ENCODE measurements at regions not wholly inside any gene's neighbourhood (a gene's known extent, or its start where the extent isn't known, plus 50 kb on each side); places are given as distances from the start of the nearest gene placed in this dataset.

DNA sequence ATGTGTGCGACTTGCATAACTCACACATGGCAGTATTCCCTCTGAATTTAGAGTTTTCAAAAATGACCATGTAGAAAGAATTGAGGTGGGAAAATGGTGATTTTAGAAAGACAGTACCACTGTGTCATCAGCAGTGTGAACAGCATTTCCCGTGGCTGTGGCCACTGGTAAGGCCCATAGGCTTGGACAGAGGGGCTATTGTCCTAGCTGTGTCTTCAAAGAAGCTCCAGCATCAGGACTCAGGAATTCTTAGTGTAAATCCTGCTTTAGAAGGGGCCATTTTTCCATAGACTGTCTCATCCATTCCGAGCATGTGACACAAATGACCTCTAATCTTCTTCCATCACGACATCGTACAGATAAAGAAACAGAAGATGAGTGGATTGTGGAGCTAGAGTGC is 119.3 kb upstream of the BACE2 start:
- DNase-seq: no peak

DNA sequence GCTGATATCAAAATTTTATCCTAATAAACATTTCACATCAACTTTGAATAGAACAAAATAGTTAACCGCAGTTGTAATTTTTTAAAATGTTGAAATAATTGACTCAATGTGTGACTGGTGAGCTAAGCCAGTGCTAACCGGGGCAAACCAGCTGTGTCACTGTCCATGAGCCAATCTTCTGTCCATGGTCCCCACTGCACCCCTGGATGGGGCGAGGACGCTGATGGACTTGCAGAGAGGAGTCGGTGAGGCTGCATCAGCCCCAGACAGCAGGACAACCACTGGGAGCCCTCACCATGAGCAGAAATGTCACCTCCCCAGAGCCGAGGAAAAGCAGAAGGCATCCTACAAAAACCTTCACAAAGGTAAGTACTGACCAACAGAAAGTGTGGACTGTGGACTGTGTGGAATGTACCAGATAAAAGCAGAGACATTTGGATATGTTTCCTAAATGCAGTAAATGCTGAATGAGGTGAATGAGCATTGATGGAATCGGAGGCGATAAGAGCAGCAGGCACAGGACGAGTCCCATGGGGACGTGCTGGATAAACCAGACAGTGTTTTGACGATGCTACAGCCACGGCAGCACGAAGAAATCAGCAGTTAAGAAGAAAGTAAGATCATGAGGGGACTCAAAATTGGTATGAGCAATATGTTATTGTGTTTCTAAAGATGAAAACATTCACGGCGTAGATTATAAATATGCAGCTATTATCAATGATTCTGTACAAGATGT is 115.0 kb upstream of the BACE2 start:
- DNase-seq: no peak

DNA sequence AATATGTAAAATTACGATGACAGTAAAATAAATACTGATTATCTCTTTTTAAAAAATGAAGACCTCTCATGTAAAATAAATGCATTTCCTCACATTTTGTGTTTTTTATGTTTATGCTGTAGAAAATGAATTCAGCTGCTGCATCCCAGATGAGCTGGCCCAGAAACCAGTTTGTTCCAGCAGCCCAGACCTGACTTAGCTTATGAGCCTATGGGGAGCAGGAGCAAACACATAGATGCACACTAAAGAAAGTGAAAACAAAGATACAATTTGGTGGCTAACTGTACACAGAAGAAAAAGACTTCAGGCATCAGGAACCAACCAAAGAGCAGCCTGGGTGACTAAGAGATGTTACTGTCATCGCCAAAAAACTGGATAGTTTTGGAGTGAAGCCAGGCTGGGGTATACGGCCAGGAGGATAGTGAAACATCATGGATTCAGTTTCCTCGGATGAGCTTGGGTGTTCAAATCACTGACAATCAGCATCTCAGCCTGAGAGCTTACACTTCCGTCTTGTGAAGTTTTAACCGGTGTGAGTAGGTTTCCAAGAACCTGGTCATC is 113.9 kb upstream of the BACE2 start:
- no peak for DNase-seq

DNA sequence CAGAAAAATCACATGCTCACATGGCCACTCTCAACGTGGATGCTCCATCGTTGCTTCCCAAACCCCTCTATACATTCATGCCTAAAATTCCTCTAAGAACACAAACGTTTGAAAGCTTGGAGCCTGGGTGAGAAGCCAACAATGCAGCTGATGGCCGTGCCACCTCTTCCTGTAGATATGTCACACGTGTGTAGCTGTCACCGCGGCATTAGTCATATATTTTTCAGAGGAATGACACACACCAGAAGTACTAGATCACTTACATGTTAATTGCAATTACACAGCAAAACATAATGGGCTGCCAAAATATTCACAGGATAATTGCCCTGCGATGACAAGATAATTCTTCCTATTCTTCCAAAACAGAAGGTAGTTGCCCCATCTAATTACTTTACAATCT is 112.7 kb upstream of the BACE2 start:
- no peak for DNase-seq

DNA sequence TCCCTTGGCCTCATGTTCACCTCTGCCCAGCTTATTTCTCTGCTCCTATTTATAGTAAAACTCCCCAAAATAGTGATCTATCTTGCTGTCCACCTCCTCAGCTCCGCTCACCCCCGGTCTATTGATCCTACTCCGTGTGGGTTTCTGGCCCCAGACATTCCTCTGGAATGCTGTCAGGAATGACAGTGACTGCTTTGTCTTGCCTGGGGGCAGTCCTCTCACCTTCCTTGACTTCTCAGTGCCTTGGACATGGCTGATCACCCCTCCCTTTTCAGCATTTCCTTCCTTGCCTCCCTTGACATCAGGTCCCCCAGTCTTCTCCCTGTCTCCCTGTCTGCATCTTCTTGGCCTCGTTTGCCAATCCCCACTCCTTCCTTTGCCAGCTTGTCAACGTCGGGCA is 108.1 kb upstream of the BACE2 start:
- no peak for DNase-seq

DNA sequence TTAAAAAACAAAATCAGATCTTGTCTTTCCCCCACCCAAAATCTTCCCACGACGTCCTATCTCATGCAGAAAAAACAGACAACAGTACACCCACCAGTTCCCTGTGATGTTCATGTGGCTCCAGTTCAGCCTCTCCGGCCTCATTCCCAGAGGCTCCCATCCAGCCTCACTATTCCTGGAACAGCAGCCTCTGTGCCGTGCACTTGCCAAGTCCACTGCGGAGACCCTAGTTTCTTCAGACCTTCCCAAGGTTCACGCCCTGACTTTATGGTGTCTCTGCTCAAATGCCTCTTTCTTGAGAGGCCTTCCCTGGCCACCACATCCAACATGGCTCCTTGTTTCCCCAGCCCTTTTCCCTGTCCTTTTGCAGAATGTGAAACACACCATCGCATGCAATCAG is 106.3 kb upstream of the BACE2 start:
- no peak for DNase-seq

DNA sequence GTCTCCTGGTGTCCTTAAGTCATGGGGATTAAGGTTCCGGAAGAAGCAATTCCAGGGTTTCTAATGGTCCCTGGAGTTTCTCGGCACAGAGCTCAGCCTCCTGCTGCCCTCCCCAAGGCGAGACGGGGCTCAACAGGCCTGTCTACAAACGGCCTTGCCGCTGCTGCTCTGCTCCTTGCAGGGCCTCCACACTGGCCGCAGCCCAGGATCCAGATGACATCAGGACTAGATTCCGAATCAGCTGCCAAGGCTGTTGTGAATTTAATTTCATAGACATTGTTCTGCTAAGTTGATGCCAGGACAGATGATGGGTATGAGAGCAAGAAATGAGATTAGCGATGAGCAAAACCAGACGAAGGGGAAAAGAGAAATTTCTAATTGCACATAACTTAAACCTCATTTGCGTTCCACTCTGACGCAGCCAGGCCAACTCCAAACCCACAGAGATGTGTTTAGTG is 103.6 kb upstream of the BACE2 start:
- DNase-seq: no peak

DNA sequence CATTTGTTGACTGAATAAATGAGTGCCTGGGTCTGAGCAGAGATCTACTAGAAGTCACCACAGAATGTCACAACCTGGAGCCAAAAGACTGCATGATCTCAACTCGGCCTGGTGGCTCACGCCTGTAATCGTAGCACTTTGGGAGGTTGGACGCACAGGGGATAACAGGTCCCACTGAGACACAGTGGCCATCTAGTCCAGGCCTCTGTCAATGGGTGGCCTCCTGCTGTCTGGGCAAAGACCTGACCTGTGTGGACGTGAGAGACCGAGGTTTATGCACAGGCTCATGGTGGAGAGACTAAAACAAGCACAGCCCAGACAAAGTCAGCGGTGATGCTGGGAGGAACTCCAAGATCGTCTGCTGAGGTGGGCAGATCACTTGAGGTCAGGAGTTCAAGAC is 103.0 kb upstream of the BACE2 start:
- DNase-seq: no peak

DNA sequence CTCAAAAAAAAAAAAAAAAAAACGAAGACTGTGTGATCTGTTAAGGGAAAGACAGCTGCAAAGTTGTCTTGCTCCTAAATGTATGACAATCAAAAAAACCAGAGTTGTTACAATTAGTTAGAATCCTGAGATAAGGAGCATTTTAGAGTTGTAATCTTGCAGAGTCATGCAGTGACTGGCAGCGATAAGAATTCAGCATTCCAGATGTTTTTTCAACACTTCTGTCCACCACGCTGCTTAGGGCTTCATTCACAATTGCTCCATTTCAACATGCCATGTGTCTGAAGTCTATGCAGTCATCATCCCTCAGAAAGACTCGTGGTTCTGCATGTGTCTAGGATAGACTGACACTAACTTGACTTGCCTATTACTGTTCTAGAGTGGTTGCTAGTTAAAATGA is 102.4 kb upstream of the BACE2 start:
- no peak for DNase-seq

DNA sequence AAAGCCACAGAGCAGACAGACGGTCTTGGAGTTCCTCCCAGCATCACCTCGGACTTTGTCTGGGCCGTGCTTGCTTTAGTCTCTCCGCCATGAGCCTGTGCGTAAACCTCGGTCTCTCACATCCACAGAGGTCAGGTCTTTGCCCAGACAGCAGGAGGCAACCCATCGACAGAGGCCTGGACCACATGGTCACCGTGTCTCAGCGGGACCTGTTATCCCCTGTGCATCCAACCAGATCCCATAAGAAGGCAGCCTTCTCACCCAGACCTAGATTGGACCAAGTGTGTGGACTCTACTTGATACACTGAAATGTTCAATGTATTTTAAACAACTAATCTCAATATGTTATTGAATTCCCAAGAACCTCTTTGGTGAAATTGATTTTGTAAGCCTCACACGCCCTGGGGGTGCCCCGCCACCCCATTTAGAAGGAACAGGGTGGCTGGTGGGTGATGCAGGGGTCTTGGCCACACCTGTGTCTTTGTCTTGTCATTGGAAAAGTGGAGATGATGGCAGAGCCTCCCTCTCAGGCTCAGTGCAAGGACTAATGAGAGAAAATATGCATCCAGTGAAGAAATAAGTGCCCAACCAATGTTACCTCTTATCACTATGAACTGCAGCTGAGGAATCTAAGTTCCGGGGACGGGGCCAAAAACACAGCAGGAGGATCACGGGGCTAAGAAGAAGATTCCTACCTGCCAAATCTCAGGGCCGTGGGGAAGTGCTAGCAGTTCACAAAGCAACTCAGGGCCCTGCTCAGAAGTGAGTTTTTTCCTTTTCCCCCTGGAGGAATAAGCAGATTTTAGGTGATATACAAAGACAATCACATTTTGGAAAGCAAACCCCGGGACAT is 101.6 kb upstream of the BACE2 start:
- no peak for DNase-seq

DNA sequence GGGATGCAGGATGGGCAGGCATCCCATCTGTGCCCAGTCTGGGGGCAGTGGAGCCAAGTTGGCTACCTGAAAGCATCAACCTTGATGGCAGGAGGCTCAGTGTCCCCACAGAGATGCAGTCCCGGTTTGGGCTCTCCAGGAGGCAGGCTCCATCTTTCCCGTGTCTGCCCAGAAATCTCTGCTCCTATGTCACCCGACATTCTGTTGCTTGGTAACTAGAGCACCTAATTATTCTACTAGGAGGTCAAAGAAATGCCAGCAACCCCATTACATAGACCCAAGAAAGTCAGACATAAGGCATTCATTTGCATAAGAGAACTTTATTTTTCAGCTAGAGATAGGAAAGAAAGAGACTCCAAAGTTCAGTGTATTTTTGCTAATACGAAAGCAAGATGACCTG is 100.3 kb upstream of the BACE2 start:
- DNase-seq: no peak

DNA sequence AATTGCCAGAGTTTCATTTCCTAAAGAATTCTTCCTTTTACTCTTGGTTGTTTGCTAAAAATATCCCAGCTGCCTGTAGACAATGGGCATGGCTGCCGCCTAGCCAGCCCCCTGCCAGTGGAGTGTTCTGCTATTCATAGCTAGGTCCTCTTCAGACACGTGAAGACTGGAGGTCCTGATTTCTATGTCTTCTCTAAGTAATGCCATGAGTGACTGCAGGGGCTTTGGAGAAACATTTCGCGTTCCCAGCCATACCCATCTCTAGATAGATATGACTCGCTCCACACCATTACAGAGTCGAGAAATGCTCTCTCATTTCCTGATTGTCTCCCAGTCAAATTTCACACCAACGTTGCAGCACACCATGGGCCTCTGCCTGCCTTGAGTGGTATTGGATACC is 99.5 kb upstream of the BACE2 start:
- no peak for DNase-seq

DNA sequence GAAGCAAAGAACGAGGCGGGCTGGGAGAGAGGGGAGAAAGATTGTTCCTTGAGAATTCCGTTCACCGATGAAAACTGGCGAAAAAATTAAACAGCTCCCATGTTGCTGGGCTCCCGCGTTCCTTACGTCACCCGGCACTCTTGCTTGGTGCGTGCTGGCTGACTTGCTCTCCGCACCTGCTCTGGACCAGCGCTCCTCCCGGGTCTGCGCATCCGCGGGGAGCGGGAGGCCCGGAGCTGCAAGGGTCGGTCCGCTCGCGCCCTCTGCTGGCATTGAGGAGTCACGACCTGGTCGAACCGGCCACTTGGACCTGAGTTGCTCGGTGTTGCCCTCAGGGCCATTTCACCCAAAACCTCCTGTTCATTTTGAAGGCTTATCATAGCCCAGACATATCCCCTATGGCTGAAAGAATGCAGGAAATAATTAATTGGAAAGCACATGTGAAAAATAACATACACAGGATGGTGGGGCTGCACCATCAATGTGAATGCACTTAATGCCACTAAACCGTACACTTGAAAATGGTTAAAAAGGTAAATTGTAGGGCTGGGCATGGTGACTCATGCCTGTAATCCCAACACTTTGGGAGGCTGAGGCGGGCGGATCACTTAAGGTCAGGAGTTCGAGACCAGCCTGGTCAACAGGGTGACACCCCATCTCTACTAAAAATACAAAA is 98.9 kb upstream of the BACE2 start:
- peak; percentile 73 for DNase-seq

DNA sequence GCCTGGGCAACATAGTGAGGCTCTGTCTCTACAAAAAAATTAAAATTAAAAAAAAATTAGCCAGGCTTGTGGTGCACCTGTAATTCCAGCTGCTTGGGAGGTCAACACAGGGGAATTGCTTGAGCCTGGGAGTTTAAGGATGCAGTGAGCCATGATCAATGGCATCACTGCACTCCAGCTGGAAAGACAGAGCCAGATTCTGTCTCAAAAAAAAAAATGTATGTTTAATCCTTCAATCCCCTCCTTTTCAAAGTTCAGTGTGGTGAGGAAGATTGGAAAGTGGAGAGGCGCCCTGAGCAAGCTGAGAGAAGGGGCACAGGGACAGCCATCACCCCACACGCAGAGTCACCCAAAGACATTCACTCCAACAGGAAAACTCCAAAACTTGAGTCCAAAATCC is 97.7 kb upstream of the BACE2 start:
- no peak for DNase-seq

DNA sequence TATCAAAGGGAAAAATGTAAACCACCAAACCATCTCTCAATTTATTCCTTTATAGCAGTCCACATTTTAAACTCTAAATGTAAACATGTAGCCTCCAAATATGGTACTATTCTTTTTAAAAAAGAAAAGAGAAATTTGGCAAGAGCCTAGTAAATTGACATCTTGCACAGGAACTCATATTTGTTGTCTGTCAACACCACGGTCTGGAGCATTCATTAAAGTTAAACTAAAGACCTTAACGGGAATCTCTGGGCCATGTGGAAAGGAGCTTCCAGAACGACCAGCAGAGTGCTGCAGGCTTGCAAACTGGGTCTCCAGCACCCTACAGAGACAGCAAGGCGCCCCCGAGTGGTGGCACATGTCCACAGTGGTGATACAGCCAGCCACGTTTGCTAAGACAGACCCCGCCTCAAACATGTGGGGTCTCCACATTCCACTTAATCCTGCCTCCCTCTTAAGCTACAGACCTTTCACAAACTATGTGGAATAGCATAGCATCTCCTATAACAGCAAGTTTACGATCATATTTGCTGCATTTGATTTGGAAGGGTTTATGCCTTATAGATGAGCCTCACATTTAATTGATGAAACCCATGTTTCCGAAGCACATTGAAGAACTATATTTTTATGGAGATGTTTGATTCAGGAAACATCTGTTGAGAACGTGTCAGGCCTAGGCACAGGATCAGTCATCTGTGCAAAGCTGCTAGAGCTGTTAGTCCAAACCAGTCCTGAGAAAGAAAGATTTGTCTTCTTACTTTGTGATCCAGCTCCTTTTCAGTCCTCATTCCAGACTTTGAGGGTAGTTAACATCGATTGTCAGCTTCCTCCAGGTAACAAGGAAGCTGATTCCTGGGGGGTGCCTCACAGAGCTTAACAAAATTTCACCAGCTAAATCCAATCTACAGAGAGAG is 96.4 kb upstream of the BACE2 start:
- DNase-seq: no peak

DNA sequence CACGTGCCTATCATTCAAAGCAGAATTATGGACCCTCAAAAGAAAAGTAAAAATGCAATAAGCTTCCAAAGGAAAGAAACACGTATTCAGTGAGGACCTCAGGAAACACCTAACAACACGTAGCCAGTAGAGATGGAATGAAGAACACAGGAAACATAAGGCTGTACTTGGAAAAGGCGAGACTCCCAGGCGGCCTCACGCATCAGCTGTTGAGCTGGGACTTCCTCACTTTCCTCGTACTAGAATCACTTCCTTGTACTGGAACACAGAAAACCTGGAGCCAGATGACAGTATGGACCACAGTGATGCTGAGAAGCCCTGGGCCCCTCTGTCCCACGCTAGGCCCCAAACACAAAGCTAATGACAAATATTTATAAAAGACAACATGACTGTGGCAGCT is 94.4 kb upstream of the BACE2 start:
- no peak for DNase-seq

DNA sequence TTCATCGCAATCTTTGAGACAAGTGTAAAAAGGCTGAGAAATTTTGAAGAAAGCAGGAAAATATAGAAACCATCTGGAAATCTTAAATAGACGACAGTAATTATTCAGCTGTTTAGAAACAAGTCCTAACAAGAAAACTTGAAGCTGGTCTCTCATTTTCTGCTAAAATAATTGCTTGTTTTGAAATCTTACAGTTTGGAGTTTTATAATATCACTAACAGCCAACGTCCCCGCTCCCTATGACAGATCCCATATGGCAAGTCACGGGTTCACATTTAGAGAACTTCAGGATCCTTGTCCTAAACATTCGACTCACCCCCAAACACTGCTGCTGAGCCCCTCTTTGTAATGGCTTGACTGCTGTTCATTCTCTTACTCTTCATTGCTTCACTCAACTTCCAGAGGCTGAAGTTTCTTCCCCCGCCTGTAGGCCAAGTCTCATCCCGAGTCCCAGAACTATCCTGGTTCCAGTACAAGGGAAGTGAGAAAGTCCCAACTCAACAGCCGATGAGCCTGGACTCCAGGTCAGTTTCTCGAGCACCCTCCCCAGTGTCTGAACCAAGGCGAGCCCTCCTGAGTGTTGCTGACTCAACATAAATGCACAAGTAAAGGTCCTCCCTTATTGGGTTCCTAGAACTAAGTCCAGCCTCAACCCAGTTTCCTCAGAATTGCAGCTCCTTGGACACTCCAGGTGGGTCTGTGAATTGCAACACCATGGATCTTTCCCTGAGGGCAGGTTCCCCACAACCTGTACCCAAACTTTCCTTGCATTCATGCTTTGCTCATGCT is 93.4 kb upstream of the BACE2 start:
- DNase-seq: no peak

DNA sequence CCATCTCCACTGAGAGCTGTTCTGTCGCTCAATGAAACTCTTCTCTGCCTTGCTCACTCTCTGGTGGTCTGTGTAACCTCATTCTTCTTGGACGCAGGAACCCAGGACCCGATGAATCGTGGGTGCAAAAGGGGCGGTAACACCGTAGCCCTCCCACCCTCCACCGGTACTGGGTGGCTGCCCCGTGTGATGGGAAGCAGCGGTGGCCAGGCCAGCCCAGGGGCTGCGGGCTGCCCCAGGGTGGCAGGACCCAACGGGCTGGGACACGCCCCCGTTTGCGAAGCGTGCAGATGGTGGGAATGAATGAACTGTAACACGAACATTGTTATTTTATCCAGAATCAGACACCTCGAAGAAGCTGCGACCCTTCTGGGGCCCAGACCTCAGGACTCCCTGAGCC is 92.3 kb upstream of the BACE2 start:
- no peak for DNase-seq

DNA sequence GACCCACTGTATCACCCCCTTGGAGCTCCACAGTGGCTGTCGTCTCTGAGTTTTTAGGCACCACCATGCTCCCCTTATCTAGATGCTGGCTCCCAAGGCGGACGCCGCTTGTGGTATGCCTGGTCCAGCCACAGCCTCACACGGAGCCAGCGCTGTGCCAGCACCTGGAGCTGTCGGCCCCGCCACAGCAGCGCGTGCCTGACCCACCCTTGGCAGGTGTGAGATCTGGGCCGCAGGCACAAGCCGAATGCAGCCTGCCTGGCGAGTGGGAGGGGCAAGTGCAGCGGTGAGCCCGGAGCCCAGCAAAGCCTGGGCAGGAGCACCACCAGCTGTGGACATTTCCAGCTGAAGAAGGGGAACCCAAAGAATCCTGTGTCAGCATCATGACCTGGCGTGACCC is 91.9 kb upstream of the BACE2 start:
- no peak for DNase-seq

DNA sequence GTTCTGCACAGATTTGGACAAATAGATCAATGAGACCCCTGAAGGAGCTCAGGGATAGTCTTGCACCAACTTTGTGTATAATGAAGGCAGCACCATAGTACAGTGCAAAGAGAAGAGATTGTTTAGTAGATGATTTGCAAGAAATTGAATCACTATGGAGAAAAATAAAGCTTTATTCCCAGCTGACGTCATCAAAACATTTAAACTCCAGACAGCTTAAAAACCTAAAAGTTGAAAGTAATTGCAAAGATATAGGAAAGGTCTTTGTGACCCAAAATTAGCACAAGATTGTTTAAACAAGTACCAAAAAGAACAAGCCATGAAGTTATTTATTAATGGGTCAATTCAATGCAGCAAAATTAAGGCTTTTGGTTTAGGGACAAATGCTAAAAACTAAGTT is 88.8 kb upstream of the BACE2 start:
- DNase-seq: no peak

DNA sequence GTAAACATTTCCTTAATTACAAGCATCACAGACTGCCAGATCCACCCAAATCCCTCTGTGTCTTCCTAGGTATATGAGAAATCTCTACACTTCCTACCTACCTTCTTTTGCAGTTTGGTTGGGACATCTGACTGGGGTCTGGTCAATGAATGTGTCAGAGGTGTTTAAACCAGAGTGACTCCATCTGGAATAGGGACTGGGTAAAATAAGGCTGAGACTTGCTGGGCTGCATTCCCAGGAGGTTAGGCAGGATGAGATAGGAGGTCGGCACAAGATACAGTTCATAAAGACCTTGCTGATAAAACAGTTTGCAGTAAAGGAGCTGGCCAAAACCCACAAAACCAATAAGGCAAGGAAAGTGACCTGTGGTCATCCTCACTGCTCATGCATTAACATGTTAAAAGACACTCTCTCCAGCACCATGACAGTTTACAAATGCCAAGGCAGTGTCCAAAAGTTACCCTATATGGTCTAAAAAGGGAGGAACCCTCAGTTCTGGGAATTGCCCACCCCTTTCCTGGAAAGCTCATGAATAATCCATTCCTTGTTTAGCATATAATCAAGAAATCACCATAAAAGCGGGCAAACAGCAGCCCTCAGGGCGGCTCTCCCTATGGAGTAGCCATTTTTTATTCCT is 87.4 kb upstream of the BACE2 start:
- DNase-seq: no peak
